HG03139 (cell line): ENCODE measurements at regions not wholly inside any gene's neighbourhood (a gene's known extent, or its start where the extent isn't known, plus 50 kb on each side); places are given as distances from the start of the nearest gene placed in this dataset.
"Not testable (repeated sequence)": the region's sequence is repeated elsewhere in the genome, so short reads cannot be mapped to it uniquely, and the experiment has no call there.

ENCODE experiments used
- ATAC-seq: cut with Tn5 transposase; IDR thresholded peaks from one replicate; pipeline ENCODE4 v1.9.1; 2021; ENCODE audit not compliant: unreplicated experiment

GRCh38 chr16:21533474-21533873 is 65.9 kb upstream of the METTL9 start:
- ATAC-seq, result not testable (repeated sequence)

GRCh38 chr16:21534561-21534960 is 64.8 kb upstream of the METTL9 start:
- ATAC-seq, result not testable (repeated sequence)

- not testable (repeated sequence) for ATAC-seq
Observed at GRCh38 chr16:21535201-21535600, 64.2 kb upstream of the METTL9 start.

GRCh38 chr16:21536740-21537139 is 62.6 kb upstream of the METTL9 start:
- not testable (repeated sequence) for ATAC-seq

GRCh38 chr16:21537598-21537997 is 61.8 kb upstream of the METTL9 start:
- not testable (repeated sequence) for ATAC-seq

- not testable (repeated sequence) for ATAC-seq
Observed at GRCh38 chr16:21539107-21539618, 60.2 kb upstream of the METTL9 start.

GRCh38 chr16:21540770-21541433 is 58.5 kb upstream of the METTL9 start:
- not testable (repeated sequence) for ATAC-seq

- not testable (repeated sequence) for ATAC-seq
Observed at GRCh38 chr16:21541611-21542051, 57.7 kb upstream of the METTL9 start.

- not testable (repeated sequence) for ATAC-seq
Observed at GRCh38 chr16:21542075-21542474, 57.3 kb upstream of the METTL9 start.

GRCh38 chr16:21542491-21543124 is 56.8 kb upstream of the METTL9 start:
- not testable (repeated sequence) for ATAC-seq

GRCh38 chr16:21543151-21543836 is 56.1 kb upstream of the METTL9 start:
- ATAC-seq, result not testable (repeated sequence)

- ATAC-seq, result not testable (repeated sequence)
Observed at GRCh38 chr16:21545664-21546326, 53.6 kb upstream of the METTL9 start.

- ATAC-seq, result not testable (repeated sequence)
Observed at GRCh38 chr16:21549396-21549795, 50.0 kb upstream of the METTL9 start.
